ENCODE measurements at regions not wholly inside any gene's neighbourhood (a gene's known extent, or its start where the extent isn't known, plus 50 kb on each side); places are given as distances from the start of the nearest gene placed in this dataset.
"Not testable (repeated sequence)": the region's sequence is repeated elsewhere in the genome, so short reads cannot be mapped to it uniquely, and the experiment has no call there.

- no peaks in the 10 kb centered on the region for H3K4me1 ChIP-seq (ENCODE audit: control insufficient read depth, insufficient read depth, low read length)
- no peaks in the 10 kb centered on the region for H3K36me3 ChIP-seq (ENCODE audit: insufficient read depth, low read length)
- no peak overlapping the region for H3K4me3 ChIP-seq (ENCODE audit: low read length)
- no peak overlapping the region for H3K4me2 ChIP-seq (ENCODE audit: low read length)
- no peaks in the 10 kb centered on the region for H3K27me3 ChIP-seq (ENCODE audit: control insufficient read depth, insufficient read depth, low read length)
- peaks cover 6% of the 10 kb centered on the region for H3K9me3 ChIP-seq (replicated peaks; ENCODE audit: low read length)
- H3K9ac ChIP-seq (ENCODE audit: low read depth, low read length) = no peak overlapping the region
These were observed 315.2 kb downstream of the TFAP2A start for GRCh38 chr6:10099529-10100140.

DNA sequence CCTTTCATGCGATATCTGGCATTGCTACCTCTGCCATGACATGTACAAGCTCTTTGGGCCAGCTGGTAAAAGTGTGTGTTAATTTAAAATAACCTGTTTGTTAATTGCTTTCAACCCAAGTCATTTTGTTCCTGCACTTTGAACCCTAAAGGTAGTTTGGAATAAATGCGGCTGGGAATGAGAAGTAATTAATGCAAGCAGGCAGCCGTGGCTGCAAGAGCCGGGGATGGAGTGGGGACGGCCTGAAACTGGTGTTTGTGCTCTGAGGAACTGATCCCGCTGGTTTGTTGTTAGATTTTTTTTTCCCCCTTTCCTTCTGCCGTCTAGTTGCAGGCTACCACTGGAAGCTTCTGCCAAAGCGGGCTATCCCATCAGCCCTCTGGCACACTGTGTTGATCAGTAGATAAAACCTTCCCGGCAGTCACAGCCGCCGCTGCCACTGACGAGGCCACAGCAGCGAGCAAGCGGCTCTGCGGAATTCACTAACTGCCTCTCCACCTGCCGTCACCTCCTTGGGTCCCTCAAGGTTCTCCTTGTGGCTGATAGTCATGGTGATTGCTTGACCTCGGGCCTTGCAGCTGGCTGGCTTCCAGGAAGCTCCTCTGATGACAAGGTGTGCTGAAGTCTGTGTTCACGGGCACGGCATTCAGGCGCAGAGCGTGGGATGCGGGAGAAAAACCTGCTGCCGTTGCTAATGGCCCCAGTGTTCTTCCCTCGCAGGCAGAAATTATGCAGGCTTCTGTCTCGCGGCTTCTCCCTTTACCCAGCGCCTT is 315.9 kb downstream of the TFAP2A start:
- H3K4me1 ChIP-seq (ENCODE audit: control insufficient read depth, insufficient read depth, low read length) = no peaks in the 10 kb centered on the region
- H3K9ac ChIP-seq (ENCODE audit: low read depth, low read length) = no peak overlapping the region
- no peak overlapping the region for H3K4me2 ChIP-seq (ENCODE audit: low read length)
- H3K36me3 ChIP-seq (ENCODE audit: insufficient read depth, low read length) = no peaks in the 10 kb centered on the region
- peaks cover 2% of the 10 kb centered on the region for H3K9me3 ChIP-seq (replicated peaks; ENCODE audit: low read length)
- no peak overlapping the region for H3K4me3 ChIP-seq (ENCODE audit: low read length)
- no peaks in the 10 kb centered on the region for H3K27me3 ChIP-seq (ENCODE audit: control insufficient read depth, insufficient read depth, low read length)

- Histone ChIP-seq H3K4me1 (ENCODE audit: control insufficient read depth, insufficient read depth, low read length) (no peaks in the 10 kb centered on the region), H3K27me3 (ENCODE audit: control insufficient read depth, insufficient read depth, low read length) (no peaks in the 10 kb centered on the region), H3K36me3 (ENCODE audit: insufficient read depth, low read length) (no peaks in the 10 kb centered on the region), H3K9ac (ENCODE audit: low read depth, low read length) (no peak overlapping the region), H3K4me3 (ENCODE audit: low read length) (no peak overlapping the region), H3K4me2 (ENCODE audit: low read length) (no peak overlapping the region), H3K9me3 (replicated peaks; ENCODE audit: low read length) (no peaks in the 10 kb centered on the region)
These were observed 321.6 kb downstream of the TFAP2A start for GRCh38 chr6:10093282-10093681.

DNA sequence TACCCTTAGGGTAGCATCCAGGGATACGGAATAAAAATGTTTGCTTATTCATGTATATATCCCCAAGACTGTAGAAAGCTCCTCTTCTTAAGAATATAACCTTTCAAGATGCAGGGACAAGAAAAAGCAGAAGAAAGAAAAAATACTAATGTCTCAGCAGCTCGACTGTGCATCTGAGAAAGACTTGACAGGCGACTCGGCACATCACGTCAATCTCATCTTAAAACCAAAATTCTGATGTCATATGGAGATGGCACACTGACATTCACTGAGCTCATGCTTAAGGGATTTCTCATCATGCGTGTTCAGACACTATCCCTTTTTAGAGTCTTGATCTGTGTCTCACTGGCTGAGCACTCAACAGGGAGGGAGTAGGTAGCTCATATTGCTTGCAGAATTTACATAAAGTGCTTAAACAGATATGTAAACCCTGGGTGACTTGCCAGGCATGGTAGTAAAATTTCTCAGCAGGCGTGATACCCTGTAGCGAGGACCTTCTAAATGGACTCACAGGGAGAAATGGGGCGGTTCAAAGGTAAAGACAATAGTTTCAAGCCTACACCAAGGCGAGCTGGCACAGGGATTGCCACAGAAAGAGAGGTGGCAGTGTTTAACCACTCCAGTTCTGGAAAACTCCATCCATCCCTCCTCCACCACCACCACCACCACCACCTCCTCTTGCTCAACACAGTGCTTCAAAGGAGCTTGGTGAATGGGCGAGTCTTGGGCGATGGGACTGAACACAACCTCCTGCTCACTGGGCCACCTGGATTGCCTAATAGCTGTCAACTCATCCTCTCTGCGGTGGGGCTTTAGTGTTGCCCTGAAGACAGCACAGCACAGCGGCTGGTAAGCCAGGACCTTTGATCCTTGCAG is 330.5 kb downstream of the TFAP2A start:
- no peaks in the 10 kb centered on the region for H3K36me3 ChIP-seq (ENCODE audit: insufficient read depth, low read length)
- H3K9ac ChIP-seq (ENCODE audit: low read depth, low read length) = no peak overlapping the region
- no peak overlapping the region for H3K4me3 ChIP-seq (ENCODE audit: low read length)
- H3K9me3 ChIP-seq (replicated peaks; ENCODE audit: low read length) = peaks cover 8% of the 10 kb centered on the region
- no peaks in the 10 kb centered on the region for H3K27me3 ChIP-seq (ENCODE audit: control insufficient read depth, insufficient read depth, low read length)
- H3K4me2 ChIP-seq (ENCODE audit: low read length) = no peak overlapping the region
- no peaks in the 10 kb centered on the region for H3K4me1 ChIP-seq (ENCODE audit: control insufficient read depth, insufficient read depth, low read length)

DNA sequence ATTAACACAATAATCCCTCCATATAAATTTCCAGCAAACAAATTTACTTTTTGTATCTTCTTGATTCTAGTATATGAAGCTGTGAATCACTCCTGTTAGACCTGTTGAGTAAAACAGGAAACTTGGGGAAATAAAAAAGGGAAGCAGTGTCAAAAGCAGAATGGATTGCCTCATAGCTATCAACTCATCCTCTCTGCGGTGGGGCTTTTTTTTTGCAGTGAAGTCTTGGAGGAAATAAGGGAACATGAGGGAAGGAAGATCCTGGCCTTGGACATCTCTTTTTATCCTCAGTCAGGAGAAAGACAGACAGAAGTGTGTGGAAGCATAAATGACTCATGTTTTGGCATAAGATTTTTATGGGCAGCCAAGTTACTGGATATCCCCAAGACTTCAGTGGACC is 332.5 kb downstream of the TFAP2A start:
- peaks cover 11% of the 10 kb centered on the region for H3K9me3 ChIP-seq (replicated peaks; ENCODE audit: low read length)
- H3K9ac ChIP-seq (ENCODE audit: low read depth, low read length) = no peak overlapping the region
- H3K27me3 ChIP-seq (ENCODE audit: control insufficient read depth, insufficient read depth, low read length) = no peaks in the 10 kb centered on the region
- H3K4me2 ChIP-seq (ENCODE audit: low read length) = no peak overlapping the region
- H3K4me1 ChIP-seq (ENCODE audit: control insufficient read depth, insufficient read depth, low read length) = no peaks in the 10 kb centered on the region
- H3K36me3 ChIP-seq (ENCODE audit: insufficient read depth, low read length) = no peaks in the 10 kb centered on the region
- H3K4me3 ChIP-seq (ENCODE audit: low read length) = no peak overlapping the region

GRCh38 chr6:10081957-10082356 is 332.9 kb downstream of the TFAP2A start:
- no peaks in the 10 kb centered on the region for H3K36me3 ChIP-seq (ENCODE audit: insufficient read depth, low read length)
- no peaks in the 10 kb centered on the region for H3K4me1 ChIP-seq (ENCODE audit: control insufficient read depth, insufficient read depth, low read length)
- H3K9me3 ChIP-seq (replicated peaks; ENCODE audit: low read length) = peaks cover 11% of the 10 kb centered on the region
- no peak overlapping the region for H3K9ac ChIP-seq (ENCODE audit: low read depth, low read length)
- H3K4me3 ChIP-seq (ENCODE audit: low read length) = no peak overlapping the region
- no peaks in the 10 kb centered on the region for H3K27me3 ChIP-seq (ENCODE audit: control insufficient read depth, insufficient read depth, low read length)
- no peak overlapping the region for H3K4me2 ChIP-seq (ENCODE audit: low read length)

DNA sequence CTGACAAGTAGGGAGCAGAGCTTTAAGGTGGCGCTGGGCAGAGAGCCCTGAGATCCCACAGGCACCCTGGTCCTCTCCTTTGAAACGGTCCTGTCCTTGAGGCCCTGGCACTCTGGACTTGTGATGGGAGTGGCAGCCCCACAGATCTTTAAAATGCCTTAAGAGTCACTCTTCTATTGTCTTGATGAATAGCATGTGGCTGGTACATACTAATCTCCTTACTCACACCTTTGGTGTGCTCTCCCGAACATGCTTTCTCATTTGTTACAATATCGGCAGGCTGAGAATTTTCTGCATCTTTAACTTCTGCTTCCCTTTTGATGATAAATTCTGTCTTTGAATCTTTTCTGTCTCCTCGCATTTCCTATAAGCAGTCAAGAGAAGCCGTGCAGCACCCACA is 333.8 kb downstream of the TFAP2A start:
- Histone ChIP-seq H3K9ac (ENCODE audit: low read depth, low read length) (no peak overlapping the region), H3K9me3 (replicated peaks; ENCODE audit: low read length) (peaks cover 11% of the 10 kb centered on the region), H3K4me1 (ENCODE audit: control insufficient read depth, insufficient read depth, low read length) (no peaks in the 10 kb centered on the region), H3K4me3 (ENCODE audit: low read length) (no peak overlapping the region), H3K36me3 (ENCODE audit: insufficient read depth, low read length) (no peaks in the 10 kb centered on the region), H3K4me2 (ENCODE audit: low read length) (no peak overlapping the region), H3K27me3 (ENCODE audit: control insufficient read depth, insufficient read depth, low read length) (no peaks in the 10 kb centered on the region)

- Histone ChIP-seq H3K9ac (ENCODE audit: low read depth, low read length) (no peak overlapping the region), H3K4me1 (ENCODE audit: control insufficient read depth, insufficient read depth, low read length) (no peaks in the 10 kb centered on the region), H3K9me3 (replicated peaks; ENCODE audit: low read length) (peaks cover 11% of the 10 kb centered on the region), H3K27me3 (ENCODE audit: control insufficient read depth, insufficient read depth, low read length) (no peaks in the 10 kb centered on the region), H3K4me2 (ENCODE audit: low read length) (no peak overlapping the region), H3K36me3 (ENCODE audit: insufficient read depth, low read length) (no peaks in the 10 kb centered on the region), H3K4me3 (ENCODE audit: low read length) (no peak overlapping the region)
These were observed 334.3 kb downstream of the TFAP2A start for GRCh38 chr6:10080561-10080960.

DNA sequence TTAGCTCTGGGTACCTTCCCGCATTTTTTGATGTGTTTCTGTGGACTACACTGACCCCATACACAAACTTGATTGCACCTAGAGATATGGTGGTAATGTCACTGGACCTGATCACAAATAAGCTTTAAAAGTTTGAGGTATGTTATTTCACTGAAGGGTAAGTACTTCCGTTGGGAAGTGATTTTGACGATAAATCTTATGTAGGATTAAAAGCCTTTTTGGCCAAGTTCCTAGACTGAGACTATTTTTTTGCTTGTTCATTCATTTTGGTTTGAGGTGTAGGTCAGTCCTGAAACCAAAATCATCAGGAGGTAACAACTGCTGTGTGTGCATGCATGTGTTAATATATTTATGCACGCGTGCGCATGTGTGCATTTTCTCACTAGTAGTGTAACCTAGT is 336.3 kb downstream of the TFAP2A start:
- H3K9me3 ChIP-seq (replicated peaks; ENCODE audit: low read length) = peaks cover 11% of the 10 kb centered on the region
- no peaks in the 10 kb centered on the region for H3K36me3 ChIP-seq (ENCODE audit: insufficient read depth, low read length)
- no peaks in the 10 kb centered on the region for H3K4me1 ChIP-seq (ENCODE audit: control insufficient read depth, insufficient read depth, low read length)

DNA sequence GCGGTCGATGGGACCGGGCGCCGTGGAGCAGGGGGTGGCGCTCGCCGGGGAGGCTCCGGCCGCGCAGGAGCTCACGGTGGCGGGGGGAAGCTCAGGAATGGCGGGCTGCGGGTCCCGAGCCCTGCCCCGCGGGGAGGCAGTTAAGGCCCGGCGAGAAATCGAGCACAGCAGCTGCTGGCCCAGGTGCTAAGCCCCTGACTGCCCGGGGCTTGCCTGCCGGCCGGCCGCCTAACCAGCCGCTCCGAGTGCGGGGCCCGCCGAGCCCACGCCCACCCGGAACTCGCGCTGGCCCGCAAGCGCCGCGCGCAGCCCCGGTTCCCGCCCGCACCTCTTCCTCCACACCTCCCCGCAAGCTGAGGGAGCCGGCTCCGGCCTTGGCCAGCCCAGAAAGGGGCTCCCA is 340.1 kb downstream of the TFAP2A start:
- not testable (repeated sequence) for H3K4me2 ChIP-seq (ENCODE audit: low read length); H3K4me1 ChIP-seq (ENCODE audit: control insufficient read depth, insufficient read depth, low read length); H3K36me3 ChIP-seq (ENCODE audit: insufficient read depth, low read length); H3K27me3 ChIP-seq (ENCODE audit: control insufficient read depth, insufficient read depth, low read length); H3K9me3 ChIP-seq (replicated peaks; ENCODE audit: low read length); H3K9ac ChIP-seq (ENCODE audit: low read depth, low read length); H3K4me3 ChIP-seq (ENCODE audit: low read length)

More for the DNA sequence above, 336.3 kb downstream of the TFAP2A start:
- H3K27me3 ChIP-seq (ENCODE audit: control insufficient read depth, insufficient read depth, low read length) = no peaks in the 10 kb centered on the region
- H3K4me2 ChIP-seq (ENCODE audit: low read length) = no peak overlapping the region
- no peak overlapping the region for H3K9ac ChIP-seq (ENCODE audit: low read depth, low read length)
- no peak overlapping the region for H3K4me3 ChIP-seq (ENCODE audit: low read length)

- Histone ChIP-seq H3K27me3 (ENCODE audit: control insufficient read depth, insufficient read depth, low read length) (no peaks in the 10 kb centered on the region), H3K4me3 (ENCODE audit: low read length) (no peak overlapping the region), H3K9ac (ENCODE audit: low read depth, low read length) (no peak overlapping the region), H3K4me2 (ENCODE audit: low read length) (no peak overlapping the region), H3K36me3 (ENCODE audit: insufficient read depth, low read length) (no peaks in the 10 kb centered on the region), H3K4me1 (ENCODE audit: control insufficient read depth, insufficient read depth, low read length) (no peaks in the 10 kb centered on the region), H3K9me3 (replicated peaks; ENCODE audit: low read length) (no peaks in the 10 kb centered on the region)
These were observed 341.5 kb downstream of the TFAP2A start for GRCh38 chr6:10073341-10073740.

Data from skeletal muscle satellite cell (primary cell).